NCI-H2081 treated with DMSO at 0.1 percent for 48 hours (cell line): ENCODE measurements at regions not wholly inside any gene's neighbourhood (a gene's known extent, or its start where the extent isn't known, plus 50 kb on each side); places are given as distances from the start of the nearest gene placed in this dataset.

Experiments used
- DNase-seq: peaks from one replicate; lab custom pipeline; 2025; lab: John Stamatoyannopoulos, UW

DNA sequence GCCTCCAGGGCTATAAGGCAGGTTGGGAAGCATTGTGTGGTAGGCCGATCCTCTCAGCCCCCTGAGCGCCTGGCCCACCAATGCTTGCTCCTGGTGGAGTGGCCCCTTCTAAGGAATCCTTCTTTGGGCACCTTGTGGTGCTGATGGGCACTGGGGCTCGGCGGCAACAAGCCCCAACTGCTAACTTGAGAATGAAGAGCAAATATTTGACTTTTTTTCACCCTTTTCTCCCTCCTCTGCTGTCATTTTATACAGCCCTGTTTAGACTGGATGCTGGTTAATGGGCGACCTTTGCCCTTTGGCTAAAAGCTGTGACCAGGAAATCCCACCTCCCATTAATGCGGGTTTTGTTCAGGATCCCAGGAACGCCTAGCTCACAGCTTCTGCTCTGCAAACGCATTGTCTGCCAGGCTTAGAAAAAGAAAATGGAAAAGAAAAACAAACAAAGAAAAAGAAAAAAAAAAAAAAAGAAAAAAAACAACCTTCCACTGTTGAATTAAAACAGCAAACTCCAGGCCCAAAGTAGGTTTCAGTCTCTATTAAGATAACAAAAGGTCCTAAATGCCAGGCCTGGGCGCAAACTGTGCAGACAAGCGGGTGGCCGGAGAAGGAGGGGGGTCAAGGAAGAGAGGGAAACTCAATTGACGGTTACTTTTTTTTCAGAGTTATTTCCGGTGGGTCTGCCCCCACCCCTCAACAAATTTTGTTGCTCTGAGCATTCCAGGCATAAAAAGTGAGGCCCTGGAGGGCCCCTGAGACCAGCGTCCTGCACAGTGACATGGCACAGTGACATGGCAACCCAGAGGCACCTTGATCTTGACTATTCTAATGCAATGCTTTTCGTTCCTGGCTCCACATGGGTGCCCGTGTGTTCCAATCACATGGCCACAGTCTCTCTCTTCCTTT, 301.4 kb downstream of the MAF start:
- DNase-seq = no peak

DNA sequence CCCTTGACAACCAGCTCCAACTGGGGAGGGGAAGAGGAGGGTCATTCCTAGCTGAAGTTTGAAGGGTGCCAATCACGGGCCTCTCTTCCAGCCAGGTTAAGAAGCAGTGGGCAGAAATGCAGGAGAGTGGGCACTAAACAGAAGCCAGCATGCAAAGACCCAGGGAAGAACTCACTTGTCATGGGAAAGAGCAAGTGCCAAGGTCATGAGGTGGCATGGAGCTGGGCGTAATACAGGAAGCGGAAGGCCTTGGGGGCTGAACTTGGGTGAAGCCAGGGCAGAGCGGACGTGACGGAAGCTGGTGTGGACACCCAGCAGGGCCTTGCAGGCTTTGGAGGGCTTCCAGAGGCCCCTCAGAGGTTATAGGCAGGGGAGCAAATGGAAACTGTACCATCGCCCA, 302.1 kb downstream of the MAF start:
- no peak for DNase-seq

DNA sequence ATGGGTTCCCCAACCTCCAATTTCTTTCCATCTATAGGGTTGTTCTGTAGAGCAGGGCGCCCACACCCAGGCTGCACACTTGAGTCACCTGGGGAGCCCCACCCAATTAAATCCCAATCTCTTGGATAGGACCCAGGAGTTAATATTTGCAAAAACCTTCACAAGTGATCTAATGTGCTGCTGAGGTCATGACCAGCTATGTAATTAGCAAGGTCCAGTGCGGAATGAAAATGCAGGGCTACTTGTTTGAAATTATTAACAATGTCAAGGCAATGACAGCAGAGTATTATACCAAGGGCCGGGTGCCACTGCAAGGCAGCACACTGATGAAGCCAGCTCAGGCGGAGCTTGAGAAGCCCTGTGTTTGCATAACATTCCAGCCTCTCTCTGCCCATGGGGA, 302.7 kb downstream of the MAF start:
- DNase-seq = no peak

DNA sequence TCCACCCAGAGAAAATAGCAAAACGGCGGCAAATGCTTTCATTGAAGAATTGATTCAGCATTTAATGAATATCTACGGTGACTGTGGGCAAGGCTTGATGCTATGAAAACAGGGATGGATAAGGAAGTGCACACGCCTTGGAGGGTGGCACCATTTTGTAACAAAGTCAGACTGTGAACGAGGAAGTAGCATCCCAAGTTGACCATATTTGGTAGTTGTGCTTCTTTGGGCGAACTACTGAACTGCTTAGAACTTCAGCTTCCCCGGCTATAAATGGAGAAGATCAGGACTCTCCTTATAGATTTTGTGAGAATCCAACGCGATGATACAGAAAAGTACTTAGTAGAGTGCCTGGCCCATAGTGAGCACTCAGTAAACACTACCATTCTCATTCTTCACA, 303.2 kb downstream of the MAF start:
- DNase-seq = no peak

DNA sequence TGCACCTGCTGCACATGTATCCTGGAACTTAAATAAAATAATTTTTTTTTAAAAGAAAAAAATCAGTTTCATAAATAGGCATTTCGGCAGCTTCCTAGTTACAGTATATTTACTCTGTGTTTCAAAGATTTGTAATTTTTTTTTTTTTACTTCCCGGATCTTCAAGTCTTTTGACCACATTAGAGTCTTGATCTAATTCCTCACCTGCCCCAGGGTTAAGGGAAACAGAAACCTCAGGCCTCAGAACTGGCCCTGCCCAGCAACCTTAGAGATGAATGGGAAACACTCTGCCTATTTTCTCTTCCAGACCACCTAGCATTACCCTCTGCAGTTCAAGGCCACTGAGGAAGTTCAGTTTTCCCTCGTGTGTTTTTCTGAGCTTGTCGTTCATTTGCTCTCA, 304.0 kb downstream of the MAF start:
- no peak for DNase-seq

DNA sequence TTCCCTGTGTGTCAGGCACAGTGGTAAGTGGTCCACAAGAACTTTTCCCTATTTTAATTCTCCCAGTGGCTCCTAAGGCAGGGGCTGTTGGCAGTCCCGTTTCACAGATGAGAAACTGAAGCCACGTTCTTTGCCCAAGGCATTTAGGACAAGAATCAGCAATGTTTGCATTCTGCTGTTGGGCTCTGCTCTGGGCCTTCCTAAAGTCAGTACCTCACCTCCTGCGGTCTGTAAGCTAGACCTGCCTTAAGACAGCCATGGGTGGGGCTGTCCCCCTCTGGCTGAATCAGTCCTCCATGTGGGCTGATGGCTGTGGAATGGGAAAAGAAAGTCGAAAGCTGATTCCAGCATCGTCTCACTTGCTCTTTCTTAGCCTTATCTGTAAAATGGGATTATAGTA, 304.8 kb downstream of the MAF start:
- DNase-seq = no peak

DNA sequence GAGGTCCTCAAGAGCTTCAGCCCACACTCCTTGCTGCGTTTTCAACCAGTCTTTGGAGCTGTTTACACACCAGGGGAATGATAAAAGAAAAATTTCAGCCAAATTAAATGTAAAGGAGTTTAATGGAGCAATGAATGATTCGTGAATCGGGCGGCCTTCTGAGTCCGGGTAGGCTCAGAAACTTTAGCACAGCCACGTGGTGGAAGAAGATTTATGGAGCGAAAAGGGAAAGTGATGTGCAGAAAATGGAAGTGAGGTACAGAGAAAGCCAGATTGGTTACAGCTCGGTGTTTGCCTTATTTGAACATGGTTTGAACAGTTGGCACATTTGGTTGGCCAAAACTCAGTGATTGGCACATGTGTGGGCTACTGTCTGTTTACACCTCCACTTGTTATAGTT, 305.4 kb downstream of the MAF start:
- no peak for DNase-seq

DNA sequence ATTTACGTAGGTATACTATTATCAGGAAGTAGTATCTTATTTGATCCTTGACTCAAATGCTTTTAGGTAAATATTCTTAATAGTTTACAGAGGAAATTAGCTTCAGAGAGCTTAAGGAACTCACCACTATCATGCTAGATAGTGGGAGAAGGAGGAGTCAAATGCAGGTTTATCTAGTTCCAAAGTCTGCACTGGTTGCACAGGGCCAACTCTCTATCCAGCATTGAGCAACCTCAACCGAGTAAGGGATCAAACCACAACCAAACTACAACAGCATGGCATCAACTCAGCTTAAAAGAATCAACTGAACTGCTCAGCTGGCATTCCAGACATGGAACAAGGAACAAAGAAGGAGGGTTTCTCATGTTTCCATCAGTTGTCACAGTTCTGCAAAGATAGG, 306.0 kb downstream of the MAF start:
- no peak for DNase-seq

DNA sequence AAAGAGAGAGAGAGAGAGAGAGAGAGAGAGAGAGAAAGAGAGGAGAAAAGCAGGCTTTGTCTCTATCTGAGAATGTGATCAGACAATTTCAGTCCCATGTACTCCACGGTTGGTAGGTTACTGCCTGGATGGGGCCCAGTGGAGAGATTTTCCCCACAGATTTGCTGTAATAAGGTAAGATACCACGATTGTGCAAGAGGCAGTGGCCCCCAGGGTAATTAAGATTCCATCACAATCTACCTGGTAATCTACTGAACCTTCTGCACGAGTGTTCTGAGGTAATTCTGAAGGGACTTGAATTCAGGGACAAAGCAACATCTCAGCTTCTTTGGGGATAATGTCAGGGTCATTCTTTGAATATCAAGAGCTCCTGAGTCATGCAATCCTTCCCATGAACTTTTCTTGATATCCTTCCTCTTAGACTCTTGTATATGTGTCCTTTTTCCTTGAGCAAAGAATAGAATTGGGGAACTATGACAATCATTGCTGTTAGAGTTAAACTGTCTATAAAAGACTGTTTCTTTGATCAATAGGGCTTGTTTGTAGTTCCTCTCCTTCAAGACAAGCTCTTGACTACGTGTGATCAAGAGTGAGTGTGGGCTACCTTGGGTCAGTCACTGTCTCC, 306.6 kb downstream of the MAF start:
- no peak for DNase-seq

DNA sequence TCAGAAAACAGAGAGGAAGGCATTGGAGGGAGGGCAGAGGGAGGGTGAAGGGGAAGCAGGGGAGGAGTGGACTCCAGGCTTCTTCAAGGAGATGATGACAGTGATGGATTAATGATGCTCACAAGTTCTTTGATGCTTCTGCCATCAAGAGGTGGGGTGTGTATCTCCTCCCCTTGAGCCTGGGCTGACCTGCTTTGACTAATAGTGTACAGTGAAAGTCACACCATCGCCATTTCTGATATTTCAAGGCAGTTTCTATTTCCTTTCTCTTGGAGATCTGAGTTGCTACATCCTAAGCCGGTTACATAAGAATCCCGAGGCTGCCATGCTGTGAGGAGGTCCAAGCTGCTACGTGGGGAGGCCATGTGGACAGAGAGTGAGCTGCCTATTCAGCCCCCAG, 312.5 kb downstream of the MAF start:
- no peak for DNase-seq

DNA sequence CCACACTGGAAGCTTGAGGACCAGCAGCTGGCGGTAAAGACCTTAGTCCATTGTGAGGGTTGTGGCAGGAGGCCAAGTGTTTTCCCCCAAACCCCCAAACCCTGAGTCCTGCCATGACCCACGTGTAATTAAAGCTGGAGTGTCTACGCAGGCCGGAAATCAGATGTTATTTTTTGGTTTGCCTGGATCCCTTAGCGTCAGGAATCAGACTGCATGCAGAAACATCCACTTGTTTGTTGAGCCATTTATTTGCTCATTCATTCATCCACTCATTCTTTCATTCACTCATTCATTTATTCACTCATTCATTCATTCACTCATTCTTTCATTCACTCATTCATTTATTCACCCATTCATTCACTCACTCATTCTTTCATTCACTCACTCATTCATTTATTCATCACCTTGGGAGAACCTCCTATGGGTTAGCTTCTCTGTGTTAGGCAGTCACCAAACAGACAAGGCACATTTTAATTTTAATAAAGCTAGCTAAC, 313.1 kb downstream of the MAF start:
- DNase-seq = peak; percentile 49

DNA sequence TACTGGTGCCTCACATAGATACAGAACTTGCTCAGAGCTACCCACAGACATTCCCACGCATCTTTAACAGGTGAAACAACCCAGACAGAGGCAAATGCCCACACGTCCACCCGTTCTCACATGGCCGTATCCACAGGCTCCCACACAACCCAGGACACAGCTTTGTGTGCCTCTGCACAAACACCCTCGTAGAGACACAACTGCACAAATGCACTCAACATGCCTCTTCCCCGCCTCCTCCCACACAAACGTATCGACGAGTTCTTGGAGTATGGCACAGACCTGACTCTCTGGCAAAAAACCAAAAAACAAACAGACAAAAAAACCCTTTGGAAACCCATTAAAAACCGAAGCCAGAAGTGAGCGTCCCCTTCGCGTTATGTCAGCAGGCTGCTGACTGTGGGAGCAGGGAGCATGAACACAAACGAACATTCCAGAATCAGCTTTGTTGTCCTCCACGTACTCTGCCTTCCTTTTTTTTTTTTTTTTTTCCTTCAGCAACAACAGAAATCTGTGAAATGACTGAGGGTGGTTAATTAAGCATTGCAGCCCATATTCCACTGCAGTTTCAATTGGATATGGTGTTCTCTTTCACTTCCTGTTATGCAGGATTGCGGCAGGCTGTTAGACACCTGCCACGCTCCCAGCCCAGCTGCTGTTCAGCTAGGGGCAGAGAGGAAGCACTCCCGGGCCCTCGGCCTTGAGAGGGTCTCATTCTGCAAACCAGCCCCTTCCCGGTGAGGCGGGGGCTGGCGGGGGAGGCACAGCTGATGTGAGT, 313.7 kb downstream of the MAF start:
- DNase-seq = peak; percentile 49

DNA sequence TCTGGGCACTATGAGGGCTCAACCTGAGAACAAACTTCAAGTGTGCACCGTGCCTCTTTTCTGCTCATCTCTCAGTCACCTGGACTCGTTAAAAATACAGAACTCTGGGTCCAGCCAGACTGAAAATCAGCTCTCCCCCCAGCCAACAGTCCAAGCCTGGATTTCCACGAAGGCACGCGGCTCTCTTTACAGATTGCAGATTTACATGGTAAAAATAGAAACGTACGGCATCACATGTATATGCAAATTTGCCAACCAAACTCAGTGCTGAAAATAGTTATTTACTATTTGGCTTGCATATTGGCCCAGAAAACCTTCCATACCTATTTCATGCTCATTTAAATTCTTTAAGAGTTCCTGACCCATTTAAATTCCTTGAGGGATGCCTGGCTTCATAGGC, 315.8 kb downstream of the MAF start:
- DNase-seq = no peak

DNA sequence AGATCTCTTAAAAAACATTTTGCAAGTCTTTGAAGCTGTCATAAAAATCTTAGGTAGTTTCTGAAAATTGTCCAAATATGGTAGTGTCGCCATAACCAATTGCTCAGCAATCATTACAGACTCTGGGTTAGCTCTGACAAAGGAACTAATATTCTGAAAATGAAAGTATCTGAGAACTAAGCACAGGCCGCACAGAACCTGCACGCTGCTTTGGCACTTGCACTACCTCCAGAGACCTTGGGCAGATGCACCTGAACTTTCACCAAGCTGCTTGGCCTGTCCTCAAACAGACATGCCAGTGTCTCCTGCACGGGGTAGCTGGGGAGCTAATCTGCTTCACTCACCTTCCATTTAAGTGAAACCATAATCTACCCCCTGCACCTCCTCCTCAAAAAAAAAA, 317.0 kb downstream of the MAF start:
- no peak for DNase-seq

DNA sequence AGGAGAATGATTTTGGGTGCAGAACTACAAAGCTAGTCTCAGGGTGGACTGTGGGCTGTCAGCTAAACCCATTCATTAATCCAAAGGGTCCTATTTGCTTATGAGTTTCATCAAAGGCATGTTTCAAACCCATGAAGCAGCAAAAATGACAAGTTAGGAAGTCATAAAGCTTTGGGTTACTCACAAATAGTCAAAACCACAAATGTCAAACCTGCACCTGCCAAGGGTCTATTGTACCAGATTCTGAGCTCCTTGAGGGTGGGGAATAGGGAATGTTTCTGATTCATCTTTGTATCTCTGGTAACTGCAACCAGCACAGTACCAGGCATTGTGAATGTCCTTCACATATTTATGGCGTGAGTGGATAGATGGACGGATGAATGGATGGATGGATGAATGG, 317.7 kb downstream of the MAF start:
- no peak for DNase-seq

DNA sequence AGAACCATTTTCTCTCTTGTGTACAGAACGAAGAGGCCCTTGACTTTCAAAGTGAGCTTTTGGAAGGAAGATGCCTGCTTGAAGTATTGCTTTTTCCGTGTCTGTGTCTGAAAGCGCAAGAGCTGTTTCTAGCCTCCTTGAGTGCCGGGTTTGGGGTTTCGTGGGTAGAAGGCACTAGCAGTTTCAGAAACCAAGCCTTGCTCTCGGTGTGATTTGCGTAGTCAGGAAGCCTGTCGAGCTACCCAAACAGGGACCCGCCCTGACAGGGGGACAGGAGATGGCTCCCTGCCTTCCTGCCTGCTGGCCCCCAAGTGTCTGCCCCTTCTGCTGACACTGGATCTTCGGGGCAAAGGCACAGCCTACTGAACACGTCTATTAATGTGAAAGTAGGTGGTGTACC, 322.0 kb downstream of the MAF start:
- no peak for DNase-seq

DNA sequence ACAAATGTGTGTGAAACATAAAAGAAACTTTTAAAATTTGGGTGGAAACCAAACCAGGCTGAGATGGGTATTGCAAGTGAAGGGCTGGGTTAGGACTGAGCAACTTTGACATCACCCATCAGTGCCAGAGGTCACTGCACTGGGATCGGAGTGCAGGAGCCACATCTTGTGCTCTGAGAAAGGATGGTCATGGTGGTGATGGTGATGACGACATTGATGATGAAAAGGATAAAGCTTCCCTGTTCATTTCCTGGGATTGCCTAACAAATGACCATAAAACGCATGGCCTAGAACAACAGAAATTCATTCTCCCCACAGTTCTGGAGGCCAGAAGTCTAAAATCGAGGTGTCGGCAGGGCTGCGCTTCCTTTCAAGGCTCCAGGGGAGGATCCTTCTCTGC, 324.0 kb downstream of the MAF start:
- no peak for DNase-seq

DNA sequence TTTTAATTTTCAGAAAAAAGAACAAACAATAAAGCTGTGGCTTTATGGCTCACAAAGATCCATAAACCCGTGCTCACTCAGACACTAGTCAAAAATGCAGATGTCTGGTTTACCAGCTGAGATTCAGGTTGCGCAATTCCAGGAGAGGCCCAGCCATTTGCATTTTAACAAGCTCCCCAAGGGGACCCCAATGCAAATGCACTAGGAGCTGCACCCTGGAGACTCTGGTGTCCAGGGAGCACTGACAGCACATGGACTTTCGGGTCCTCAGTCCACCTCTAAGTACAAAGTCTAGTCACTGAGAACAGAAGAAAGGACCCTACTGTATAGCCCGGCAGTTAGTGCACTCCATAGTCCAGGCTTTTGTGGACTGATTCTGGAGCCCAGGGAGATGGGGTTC, 326.3 kb downstream of the MAF start:
- no peak for DNase-seq

DNA sequence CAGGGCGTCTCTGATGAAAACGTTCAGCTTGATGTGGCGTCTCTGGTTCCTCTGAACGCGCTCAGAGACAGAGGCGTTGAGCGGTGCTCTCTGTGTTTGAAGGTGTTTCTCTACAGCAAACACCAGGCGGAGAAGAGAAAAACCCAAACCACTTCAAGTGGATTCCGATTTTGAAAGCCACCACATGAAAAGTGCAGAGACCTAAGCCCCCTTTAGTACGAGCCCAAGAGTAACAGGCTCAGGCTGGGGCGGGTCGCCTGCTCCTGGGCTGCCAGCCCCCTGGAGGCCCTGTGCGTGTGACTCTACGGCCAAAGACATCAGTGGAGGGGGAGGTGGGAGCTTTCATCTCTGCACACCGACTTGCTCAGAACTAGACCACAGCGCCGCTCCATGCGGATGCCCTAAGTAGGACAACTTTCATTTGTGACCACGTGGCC, 328.4 kb downstream of the MAF start:
- DNase-seq = no peak

DNA sequence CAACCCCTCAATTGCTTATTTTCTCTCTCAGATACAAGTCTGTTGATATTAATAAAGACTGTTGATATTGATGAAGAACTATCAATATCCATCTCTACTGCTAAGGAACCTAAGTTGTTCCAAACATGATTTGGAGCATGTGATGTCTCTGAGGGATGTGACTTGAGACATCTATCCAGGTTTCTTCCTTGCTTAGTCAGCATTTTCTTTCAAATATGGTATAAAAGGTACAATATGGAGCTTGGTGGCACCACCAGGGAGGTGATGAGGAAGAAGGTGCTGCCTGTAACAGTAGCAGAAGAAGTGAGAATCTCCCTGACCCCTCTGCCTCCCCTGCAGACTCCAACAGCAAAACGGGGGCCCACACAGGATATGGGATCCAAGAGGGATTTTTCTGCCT, 329.0 kb downstream of the MAF start:
- no peak for DNase-seq

DNA sequence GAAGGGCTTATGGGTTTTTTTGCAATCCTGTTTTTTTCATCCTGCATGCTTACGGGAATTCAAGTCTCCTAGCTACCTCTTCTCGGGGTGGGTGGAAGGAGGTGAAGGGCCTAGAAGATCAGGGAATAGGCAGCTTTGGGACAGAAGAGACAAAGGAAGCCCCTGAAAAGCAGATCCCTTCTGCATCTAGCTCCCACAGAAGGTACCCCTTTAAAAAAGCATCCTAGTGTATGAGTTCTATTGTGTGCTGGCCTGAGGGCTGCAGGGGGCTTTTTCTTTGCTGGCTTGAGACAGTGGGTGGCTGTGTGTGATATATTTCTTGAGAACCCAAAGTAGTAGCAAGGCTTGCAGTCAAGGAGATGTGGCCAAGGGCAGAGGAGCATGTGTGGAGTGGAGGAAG, 330.5 kb downstream of the MAF start:
- no peak for DNase-seq

DNA sequence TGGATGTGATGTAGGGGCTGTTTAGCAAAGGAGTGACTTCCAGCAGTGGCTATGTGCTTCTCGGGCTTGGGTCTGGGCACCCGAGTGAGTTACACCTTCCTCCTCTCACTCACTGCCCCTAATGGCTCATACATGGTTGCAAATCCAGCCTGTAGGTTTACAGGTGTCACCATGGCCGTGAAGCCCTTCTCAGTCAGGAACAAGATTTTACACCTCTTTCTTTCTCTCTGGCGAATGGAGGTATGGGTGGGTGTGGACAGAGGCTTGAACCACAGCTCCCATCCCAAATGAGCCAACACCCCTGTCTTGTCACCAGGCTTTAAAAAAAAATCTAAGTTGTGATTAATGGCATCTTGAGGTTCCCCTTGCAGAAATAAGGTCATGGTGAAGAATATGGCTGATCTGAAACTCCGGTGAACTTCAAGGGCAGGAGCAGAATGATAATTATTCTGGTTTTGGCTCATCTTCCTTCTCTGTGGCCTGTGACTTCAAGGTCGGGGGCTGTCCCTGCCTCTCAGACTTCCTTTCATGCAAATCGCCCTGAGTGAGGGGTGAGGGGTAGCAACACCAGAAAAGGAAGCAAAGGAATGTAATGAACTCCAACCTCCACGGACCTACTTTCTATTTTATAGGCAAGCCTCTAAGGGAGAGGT, 331.2 kb downstream of the MAF start:
- DNase-seq = no peak
